HepG2 (cell line): ENCODE measurements at regions not wholly inside any gene's neighbourhood (a gene's known extent, or its start where the extent isn't known, plus 50 kb on each side); places are given as distances from the start of the nearest gene placed in this dataset.

ENCODE experiments used
- CTCF ChIP-seq: sonication (generic); formaldehyde crosslinking; IDR thresholded peaks from 2 replicates; pipeline ENCODE4 v1.5.0; 2020; ENCODE audit warnings: mild to moderate bottlenecking, missing genetic modification reagents, moderate library complexity
- ZBTB8A ChIP-seq: sonication (generic); formaldehyde crosslinking; IDR thresholded peaks from 2 replicates; pipeline ENCODE4 v1.4.0; 2020; ENCODE audit warnings: mild to moderate bottlenecking, low read depth, missing genetic modification reagents, borderline replicate concordance

- TF ChIP-seq CTCF: no peak
- no peak for TF ChIP-seq ZBTB8A (CRISPR knock-in tag)
These were observed 78.7 kb downstream of the SLC25A47 start for GRCh38 chr14:100401792-100402191.
